Breast epithelium (tissue), 4 donors: ENCODE measurements at regions not wholly inside any gene's neighbourhood (a gene's known extent, or its start where the extent isn't known, plus 50 kb on each side); places are given as distances from the start of the nearest gene placed in this dataset.
A peak's percentile ranks its signal among the peaks of the same experiment; 100 is the strongest.

ENCODE experiments used
- DNase-seq, 2 donors: peaks; one replicate each; pipeline ENCODE4 v3.0.0-alpha.2; 2019; ENCODE audit warnings: low spot score in 2 of 2
- H3K27ac ChIP-seq, 2 donors: fragments of 200-600 bp; sonication (generic) in 1 of 2; one replicate each; pipeline ENCODE4 v1.5.1; 2016 to 2019; ENCODE audit warnings: mild to moderate bottlenecking in 1 of 2
- H3K27me3 ChIP-seq, 2 donors: fragments of 200-600 bp; sonication (generic) in 1 of 2; one replicate each; pipeline versions ENCODE4 v1.5.1 to v1.6.0; 2017 to 2019; ENCODE audit warnings: control low read depth in 1 of 2, mild to moderate bottlenecking in 1 of 2
- H3K36me3 ChIP-seq: fragments of 200-600 bp; one replicate; pipeline ENCODE4 v1.5.1; 2019
- H3K4me1 ChIP-seq, 2 donors: fragments of 200-600 bp; sonication (generic); one replicate each; pipeline ENCODE4 v1.5.1; 2016 to 2019; ENCODE audit warnings: control low read depth in 1 of 2
- H3K4me3 ChIP-seq, 3 donors: fragments of 200-600 bp; sonication (generic); 1 replicate in 2 of 3; 2 replicates in 1 of 3; pipeline ENCODE4 v1.5.1; 2016 to 2019; ENCODE audit warnings: mild to moderate bottlenecking in 3 of 3, moderate library complexity in 2 of 3
- H3K9me3 ChIP-seq, 2 donors: fragments of 200-600 bp; sonication (generic) in 1 of 2; one replicate each; pipeline ENCODE4 v1.5.1; 2016 to 2019; ENCODE audit warnings: control low read depth in 1 of 2
- POLR2A ChIP-seq: fragments of 450-650 bp; IDR thresholded peaks from one replicate; pipeline ENCODE4 v1.6.1; 2016; ENCODE audit warnings: antibody characterized with exemption, mild to moderate bottlenecking, moderate library complexity
- POLR2AphosphoS5 ChIP-seq, 3 donors: sonication (generic); formaldehyde crosslinking; IDR thresholded peaks; one replicate each; pipeline ENCODE4 v1.6.1; 2017; ENCODE audit warnings: antibody characterized with exemption in 3 of 3
- intact Hi-C: fragments of 100-400 bp; cut with DNase I; formaldehyde crosslinking; loops from one replicate; pipeline ENCODE4 v1.15.1; 2023; ENCODE audit warnings: low total_unique reads
- TF ChIP-seq, protein P1 (sequence below), 3 donors: fragments of 450-650 bp; IDR thresholded peaks; one replicate each; pipeline ENCODE4 v1.5.1; 2016 to 2017; ENCODE audit warnings: antibody characterized with exemption in 3 of 3, mild to moderate bottlenecking in 3 of 3, moderate library complexity in 3 of 3

DNA sequence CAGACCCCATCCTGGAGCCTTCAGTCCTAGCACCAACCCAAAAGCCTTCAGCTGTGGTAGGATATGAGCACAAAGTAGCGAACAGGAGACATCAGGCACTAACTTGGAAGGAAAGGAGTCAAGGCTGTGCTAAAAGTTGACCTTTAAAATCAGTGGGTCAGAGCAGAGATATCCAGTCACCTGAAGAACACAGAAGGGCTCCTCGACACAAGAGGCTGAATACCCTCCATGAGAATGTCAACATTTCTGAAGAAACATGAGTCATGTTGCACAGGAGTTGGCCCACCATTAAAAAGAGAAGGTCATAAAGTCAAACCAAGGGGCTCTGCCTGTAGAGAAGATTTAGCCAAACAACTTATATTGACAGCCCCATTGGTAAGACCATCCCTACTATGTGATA is 172.5 kb downstream of the PLPP3 start:
- Histone ChIP-seq H3K9me3 (no peaks in the 10 kb centered on the region), H3K27me3 (no peaks in the 10 kb centered on the region), H3K4me1 (peaks cover 0 to 8% of the 10 kb centered on the region in 2 donors), H3K36me3 (no peaks in the 10 kb centered on the region), H3K27ac (no peak overlapping the region), H3K4me3 (no peak overlapping the region)
- DNase-seq, result no peak
- intact Hi-C loops, result no loop called here
- no peak for TF ChIP-seq POLR2AphosphoS5 (IDR thresholded peaks at IDR 0.05)
- TF ChIP-seq POLR2A, result no peak
- TF ChIP-seq, protein P1, sequence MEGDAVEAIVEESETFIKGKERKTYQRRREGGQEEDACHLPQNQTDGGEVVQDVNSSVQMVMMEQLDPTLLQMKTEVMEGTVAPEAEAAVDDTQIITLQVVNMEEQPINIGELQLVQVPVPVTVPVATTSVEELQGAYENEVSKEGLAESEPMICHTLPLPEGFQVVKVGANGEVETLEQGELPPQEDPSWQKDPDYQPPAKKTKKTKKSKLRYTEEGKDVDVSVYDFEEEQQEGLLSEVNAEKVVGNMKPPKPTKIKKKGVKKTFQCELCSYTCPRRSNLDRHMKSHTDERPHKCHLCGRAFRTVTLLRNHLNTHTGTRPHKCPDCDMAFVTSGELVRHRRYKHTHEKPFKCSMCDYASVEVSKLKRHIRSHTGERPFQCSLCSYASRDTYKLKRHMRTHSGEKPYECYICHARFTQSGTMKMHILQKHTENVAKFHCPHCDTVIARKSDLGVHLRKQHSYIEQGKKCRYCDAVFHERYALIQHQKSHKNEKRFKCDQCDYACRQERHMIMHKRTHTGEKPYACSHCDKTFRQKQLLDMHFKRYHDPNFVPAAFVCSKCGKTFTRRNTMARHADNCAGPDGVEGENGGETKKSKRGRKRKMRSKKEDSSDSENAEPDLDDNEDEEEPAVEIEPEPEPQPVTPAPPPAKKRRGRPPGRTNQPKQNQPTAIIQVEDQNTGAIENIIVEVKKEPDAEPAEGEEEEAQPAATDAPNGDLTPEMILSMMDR (IDR thresholded peaks at IDR 0.05), result no peak

DNA sequence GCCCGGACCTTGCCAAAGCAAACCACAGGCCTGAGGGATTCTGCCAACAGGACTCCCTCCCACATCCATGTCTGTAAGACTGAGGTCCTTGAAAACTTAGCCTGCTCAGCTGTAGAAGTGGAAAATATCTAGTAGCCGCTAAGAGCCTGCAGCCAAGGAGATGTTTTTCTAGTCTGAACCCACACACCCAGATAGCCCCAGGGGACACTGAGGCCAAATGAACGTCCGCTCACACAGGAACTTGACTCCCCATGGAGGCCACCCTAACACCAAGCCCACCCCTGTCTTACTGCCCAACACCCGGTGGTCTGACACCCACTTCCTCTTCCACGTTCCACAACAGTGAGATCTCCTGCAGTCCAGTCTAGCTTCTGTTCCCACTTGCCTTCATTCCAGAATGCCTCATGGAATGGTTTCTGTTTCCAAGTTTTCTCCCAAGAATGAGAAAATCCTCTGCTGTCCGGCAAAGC is 174.8 kb downstream of the PLPP3 start:
- Histone ChIP-seq H3K36me3 (no peaks in the 10 kb centered on the region), H3K9me3 (no peaks in the 10 kb centered on the region), H3K27ac (peak overlapping the region; percentile 68 to 89), H3K4me3 (peak overlapping the region in 1 of 3 donors; percentile 38), H3K27me3 (no peaks in the 10 kb centered on the region), H3K4me1 (peaks cover 0 to 8% of the 10 kb centered on the region in 2 donors)
- TF ChIP-seq POLR2A (no peak), POLR2AphosphoS5 (IDR thresholded peaks at IDR 0.05) (peak in 1 of 3 donors; percentile 30)
- peak in 1 of 2 donors; percentile 63 for DNase-seq
- intact Hi-C loops, result no loop called here

DNA sequence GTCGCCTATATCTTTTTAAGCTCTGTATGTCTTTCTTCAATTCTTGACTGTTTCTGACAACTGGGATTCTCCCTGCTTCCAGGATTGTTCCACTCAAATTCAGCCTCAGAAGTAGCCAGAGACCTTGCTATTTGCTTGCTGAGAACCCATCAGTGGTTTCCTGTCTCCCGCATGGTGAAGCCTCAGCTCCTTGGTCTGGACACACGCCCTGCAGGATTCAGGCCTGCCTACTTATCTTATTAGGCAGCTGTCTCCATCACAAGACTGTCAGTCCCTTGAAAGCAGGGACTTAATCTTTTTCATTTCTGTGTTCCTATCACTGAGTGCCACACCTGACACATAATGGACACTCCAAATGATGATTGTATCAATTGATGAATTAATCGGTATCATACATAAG is 175.3 kb downstream of the PLPP3 start:
- DNase-seq, result no peak
- intact Hi-C loops, result no loop called here
- Histone ChIP-seq H3K4me3 (no peak overlapping the region), H3K9me3 (no peaks in the 10 kb centered on the region), H3K27me3 (no peaks in the 10 kb centered on the region), H3K27ac (peak overlapping the region; percentile 68 to 89), H3K4me1 (peaks cover 0 to 8% of the 10 kb centered on the region in 2 donors), H3K36me3 (no peaks in the 10 kb centered on the region)
- TF ChIP-seq, protein P1 (IDR thresholded peaks at IDR 0.05), result no peak
- TF ChIP-seq POLR2A (no peak), POLR2AphosphoS5 (IDR thresholded peaks at IDR 0.05) (no peak)

DNA sequence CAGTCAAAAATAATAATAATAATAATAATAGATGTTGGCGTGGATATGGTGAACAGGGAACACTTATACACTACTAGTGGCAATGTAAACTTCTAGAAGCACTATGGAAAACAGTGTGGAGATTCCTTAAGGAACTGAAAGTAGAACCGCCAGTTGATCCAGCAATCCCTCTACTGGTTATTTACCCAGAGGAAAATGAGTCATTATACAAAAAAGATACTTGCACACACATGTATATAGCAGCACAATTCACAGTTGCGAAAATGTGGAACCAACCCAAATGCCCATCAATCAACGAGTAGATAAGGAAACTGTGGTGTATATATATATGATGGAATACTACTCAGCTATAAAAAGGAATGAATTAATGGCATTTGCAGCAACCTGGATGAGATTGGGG is 176.0 kb downstream of the PLPP3 start:
- Histone ChIP-seq H3K36me3 (no peaks in the 10 kb centered on the region), H3K4me1 (peaks cover 0 to 8% of the 10 kb centered on the region in 2 donors), H3K27me3 (no peaks in the 10 kb centered on the region), H3K4me3 (no peak overlapping the region), H3K9me3 (no peaks in the 10 kb centered on the region), H3K27ac (no peak overlapping the region)
- no peak for DNase-seq
- intact Hi-C loops, result no loop called here
- TF ChIP-seq, protein P1 (IDR thresholded peaks at IDR 0.05), result no peak
- TF ChIP-seq POLR2AphosphoS5 (IDR thresholded peaks at IDR 0.05) (no peak), POLR2A (no peak)

DNA sequence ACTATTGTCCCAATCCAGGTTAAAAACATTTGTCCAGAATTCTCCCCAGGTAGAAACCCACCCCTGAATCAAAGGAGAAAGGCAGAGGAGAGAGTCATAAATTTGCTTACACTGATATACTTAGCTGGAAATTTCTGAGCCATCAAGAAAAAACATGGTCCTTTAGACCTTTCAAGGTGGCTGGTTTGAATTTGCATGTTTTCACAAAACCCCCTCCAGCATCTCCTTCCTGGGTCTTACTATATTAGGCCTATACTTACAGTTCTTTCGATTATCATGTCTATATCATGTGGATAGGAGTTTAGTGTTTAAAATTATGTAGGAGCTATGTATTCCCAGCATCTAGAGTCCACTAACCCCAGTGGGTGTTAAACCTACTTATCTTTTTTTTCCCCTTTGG is 178.2 kb downstream of the PLPP3 start:
- Histone ChIP-seq H3K27me3 (no peaks in the 10 kb centered on the region), H3K36me3 (no peaks in the 10 kb centered on the region), H3K9me3 (no peaks in the 10 kb centered on the region), H3K4me3 (no peak overlapping the region), H3K27ac (no peak overlapping the region), H3K4me1 (peaks cover 0 to 8% of the 10 kb centered on the region in 2 donors)
- intact Hi-C loops, result no loop called here
- no peak for DNase-seq
- TF ChIP-seq POLR2AphosphoS5 (IDR thresholded peaks at IDR 0.05) (no peak), POLR2A (no peak)
- TF ChIP-seq, protein P1 (IDR thresholded peaks at IDR 0.05), result no peak

DNA sequence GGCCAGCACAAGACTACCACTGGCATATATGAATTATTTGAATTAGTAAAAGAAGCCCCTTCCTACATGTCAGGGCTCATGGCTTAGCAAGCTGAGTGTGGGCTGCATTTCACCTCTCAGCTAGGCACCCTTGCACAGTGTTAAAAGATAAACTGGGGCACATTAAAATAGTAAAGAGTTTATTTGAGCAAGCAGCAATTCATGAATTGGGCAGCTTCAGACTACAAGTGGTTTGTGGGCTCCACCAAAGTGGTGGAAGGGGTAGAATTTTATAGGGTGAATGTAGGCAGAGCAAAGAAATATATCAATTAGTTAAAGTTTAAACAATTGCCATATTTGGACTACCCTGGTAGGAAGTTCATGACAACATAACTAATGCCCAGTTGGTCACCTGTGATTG is 178.8 kb downstream of the PLPP3 start:
- Histone ChIP-seq H3K9me3 (no peaks in the 10 kb centered on the region), H3K27ac (no peak overlapping the region), H3K4me3 (no peak overlapping the region), H3K36me3 (no peaks in the 10 kb centered on the region), H3K4me1 (peaks cover 0 to 8% of the 10 kb centered on the region in 2 donors), H3K27me3 (no peaks in the 10 kb centered on the region)
- TF ChIP-seq POLR2A (no peak), POLR2AphosphoS5 (IDR thresholded peaks at IDR 0.05) (no peak)
- TF ChIP-seq, protein P1 (IDR thresholded peaks at IDR 0.05), result no peak
- no peak for DNase-seq
- intact Hi-C loops, result no loop called here
